GM12801 (cell line): ENCODE measurements at regions not wholly inside any gene's neighbourhood (a gene's known extent, or its start where the extent isn't known, plus 50 kb on each side); places are given as distances from the start of the nearest gene placed in this dataset.

ENCODE experiments used
- TF ChIP-seq, protein P1 (sequence below): IDR thresholded peaks from one replicate; pipeline ENCODE4 v1.5.1; 2011; ENCODE audit warnings: control low read depth; ENCODE audit not compliant: insufficient read length; ENCODE audit errors: extremely low read depth

DNA sequence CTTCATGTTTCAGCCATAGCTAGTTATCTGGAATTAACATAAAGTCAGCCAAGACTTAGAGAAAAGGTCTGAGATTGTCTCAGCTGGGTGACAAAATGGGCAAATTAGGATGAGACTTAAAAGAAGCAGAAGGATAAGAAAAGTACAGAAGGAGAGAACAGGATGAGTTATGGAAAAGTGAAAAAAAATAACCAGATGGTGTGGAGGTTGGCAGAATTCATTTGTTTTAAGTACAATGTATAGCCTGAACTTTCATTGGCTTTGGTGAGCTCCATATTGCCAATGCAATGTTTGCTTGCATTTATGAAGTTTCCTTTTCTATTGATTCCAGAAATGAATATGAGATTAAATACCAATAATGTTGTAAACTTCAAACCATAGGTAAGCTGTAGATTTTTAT, 447.2 kb upstream of the DPH6 start:
- TF ChIP-seq, protein P1, sequence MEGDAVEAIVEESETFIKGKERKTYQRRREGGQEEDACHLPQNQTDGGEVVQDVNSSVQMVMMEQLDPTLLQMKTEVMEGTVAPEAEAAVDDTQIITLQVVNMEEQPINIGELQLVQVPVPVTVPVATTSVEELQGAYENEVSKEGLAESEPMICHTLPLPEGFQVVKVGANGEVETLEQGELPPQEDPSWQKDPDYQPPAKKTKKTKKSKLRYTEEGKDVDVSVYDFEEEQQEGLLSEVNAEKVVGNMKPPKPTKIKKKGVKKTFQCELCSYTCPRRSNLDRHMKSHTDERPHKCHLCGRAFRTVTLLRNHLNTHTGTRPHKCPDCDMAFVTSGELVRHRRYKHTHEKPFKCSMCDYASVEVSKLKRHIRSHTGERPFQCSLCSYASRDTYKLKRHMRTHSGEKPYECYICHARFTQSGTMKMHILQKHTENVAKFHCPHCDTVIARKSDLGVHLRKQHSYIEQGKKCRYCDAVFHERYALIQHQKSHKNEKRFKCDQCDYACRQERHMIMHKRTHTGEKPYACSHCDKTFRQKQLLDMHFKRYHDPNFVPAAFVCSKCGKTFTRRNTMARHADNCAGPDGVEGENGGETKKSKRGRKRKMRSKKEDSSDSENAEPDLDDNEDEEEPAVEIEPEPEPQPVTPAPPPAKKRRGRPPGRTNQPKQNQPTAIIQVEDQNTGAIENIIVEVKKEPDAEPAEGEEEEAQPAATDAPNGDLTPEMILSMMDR: no peak

DNA sequence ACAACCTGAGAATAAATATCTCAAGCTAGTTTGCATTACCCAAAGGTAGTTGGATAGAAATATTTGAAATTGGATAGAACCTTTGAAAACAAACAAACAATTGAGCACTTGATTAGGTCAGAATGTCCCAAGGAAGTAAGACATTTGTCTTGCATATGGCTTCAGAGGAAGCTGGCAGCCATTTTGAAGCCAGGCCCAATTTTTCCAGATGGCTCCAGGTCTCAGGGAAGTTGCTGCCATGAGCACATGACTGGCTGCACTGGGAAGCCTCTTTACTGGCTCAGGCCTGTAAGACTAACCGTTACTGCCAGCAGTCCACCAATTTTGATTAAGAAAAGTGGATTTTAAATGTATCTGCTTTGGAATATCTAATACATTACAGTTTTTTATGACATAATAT, 448.9 kb upstream of the DPH6 start:
- TF ChIP-seq, protein P1: no peak

DNA sequence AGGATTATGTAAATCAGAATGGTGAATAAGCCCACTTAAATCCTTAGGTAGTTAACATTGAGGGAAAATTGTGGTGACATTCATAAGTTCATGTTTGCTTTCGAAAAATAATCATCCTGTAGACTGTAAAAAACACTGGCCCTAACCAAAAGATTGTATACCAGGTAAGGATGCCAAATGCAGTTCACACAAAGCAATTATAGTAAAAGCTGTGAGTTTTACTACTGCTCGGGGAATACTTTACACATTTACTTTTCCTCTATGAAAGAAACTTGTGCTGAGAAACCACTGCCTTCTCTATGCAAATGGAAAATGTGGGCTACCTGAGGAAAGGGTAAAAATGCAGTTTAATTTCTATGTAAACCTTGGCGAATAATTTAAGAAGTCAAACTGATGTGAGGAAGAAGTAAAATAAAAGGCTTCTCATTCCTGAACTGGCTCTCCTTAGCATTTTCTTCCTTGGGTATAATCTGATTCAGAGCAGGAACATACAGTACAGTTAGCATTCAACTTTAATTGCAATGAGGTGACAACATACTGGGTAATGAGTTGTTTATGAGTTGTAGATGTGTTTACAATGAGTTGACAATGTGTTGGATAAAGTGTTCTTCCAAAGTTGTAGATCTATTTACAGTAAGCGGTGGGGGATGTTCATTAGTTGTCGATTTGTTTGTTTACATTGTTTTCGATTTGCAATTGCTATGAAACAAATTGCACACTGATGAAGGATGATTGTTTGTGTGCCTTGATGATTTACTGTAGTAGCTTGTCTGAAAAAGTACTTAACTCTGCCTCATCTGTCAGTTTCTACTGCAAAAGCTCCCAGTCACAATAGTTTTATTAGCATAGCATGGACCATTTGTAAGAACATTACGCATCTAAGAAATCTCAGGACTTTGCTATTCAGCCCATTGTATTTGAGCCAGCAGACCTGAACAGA, 453.0 kb upstream of the DPH6 start:
- TF ChIP-seq, protein P1: no peak

DNA sequence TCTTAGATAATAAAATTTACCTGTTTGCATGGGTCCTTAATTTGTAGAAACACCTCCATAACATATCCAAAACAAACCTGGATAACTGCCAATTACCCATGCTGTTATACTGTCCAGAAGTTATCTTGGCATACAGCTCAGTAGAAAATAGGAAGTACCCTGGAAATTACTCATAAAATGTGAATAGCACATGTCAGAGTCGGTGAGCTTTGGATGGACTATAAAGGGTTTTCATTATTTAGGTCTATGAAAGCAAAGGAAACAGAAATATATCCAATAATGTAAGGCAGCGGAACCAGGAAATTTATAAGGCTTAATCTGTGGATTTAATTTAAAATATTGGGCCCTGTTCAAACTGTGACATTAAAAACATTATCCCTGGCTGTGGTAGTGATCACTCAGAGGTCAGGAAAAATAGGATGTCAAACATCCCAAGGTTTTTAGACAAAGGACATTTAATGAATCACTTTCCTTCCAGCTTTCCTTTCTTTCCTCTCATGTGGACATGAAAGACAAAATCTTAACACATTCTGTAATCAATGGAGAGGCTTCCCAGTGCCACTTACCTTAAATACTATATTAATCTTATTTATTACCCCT, 459.0 kb upstream of the DPH6 start:
- TF ChIP-seq, protein P1: no peak

DNA sequence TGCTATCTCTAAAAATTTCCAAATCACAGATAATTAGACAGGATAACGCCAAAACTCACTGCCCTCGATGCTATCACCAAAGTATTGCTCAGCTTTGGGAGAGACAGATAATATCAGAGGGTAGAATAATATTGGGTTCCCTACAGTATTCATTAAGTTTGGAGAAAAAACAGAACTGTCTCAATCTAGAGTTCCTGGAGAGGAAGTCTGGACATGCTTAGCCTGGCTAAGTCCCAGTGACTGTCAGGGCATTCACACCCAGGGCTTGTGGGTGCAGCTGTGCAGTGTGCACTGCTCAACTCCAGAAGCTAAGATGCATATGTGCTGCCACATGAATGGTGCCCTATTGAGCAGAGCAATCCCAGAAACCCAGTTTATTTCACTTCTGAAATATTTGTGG, 459.6 kb upstream of the DPH6 start:
- TF ChIP-seq, protein P1: no peak

DNA sequence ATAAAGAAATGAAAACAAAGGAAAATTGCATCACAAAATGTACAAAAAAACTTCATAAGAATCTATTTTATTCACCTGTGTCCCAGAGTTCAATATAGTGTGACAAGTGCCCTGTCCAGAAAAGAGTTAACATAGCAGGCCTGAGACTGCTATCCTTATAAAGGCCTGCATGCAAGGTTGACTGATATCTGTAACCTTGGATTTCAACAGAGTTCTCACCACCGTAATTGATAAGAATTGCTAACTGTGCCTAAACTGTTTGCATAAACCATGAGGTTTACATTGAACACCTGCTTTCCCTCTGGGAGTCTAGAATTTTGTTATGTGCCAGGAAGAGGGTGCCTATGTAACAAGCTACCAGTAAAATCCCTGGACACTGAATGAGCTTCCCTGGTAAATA, 461.7 kb upstream of the DPH6 start:
- TF ChIP-seq, protein P1: no peak

DNA sequence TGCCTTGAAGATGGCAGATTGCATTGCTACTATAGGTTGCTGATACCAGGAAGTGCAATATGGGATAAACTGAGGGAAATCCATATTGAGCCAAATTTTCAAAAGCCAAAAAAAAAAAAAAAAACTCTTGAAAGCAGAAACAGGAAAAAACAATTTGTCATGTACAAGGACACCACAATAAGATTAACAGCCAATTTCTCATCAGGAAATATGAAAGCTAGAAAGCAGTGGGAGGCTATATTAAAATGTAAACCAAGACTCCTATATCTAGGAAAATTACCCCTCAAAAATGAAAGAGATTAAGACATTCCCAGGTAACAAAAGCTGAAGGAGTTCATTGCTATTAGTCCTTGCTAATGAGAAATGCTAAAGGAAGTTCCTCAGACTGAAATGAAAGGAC, 462.8 kb upstream of the DPH6 start:
- TF ChIP-seq, protein P1: no peak
